GM19351 (cell line): ENCODE measurements at regions not wholly inside any gene's neighbourhood (a gene's known extent, or its start where the extent isn't known, plus 50 kb on each side); places are given as distances from the start of the nearest gene placed in this dataset.
A peak's percentile ranks its signal among the peaks of the same experiment; 100 is the strongest.

Source experiments
- ATAC-seq: cut with Tn5 transposase; IDR thresholded peaks from one replicate; pipeline ENCODE4 v1.9.1; 2021; ENCODE audit warnings: mild to moderate bottlenecking, moderate library complexity; ENCODE audit not compliant: unreplicated experiment

GRCh38 chr3:177470197-177470941 is 273.1 kb upstream of the TBL1XR1 start:
- ATAC-seq, result no peak

- no peak for ATAC-seq
These were observed 274.6 kb upstream of the TBL1XR1 start for GRCh38 chr3:177471733-177472480.

- no peak for ATAC-seq
These were observed 275.9 kb upstream of the TBL1XR1 start for GRCh38 chr3:177473184-177473583.

GRCh38 chr3:177473903-177474302 is 276.6 kb upstream of the TBL1XR1 start:
- no peak for ATAC-seq

- no peak for ATAC-seq
These were observed 277.5 kb upstream of the TBL1XR1 start for GRCh38 chr3:177474652-177475355.

GRCh38 chr3:177475356-177475665 is 278.0 kb upstream of the TBL1XR1 start:
- no peak for ATAC-seq

GRCh38 chr3:177476495-177476894 is 279.2 kb upstream of the TBL1XR1 start:
- no peak for ATAC-seq

- ATAC-seq, result no peak
These were observed 279.7 kb upstream of the TBL1XR1 start for GRCh38 chr3:177476921-177477435.

GRCh38 chr3:177478170-177478867 is 281.0 kb upstream of the TBL1XR1 start:
- ATAC-seq, result no peak

GRCh38 chr3:177479630-177480029 is 282.3 kb upstream of the TBL1XR1 start:
- ATAC-seq, result no peak

GRCh38 chr3:177481329-177481728 is 284.0 kb upstream of the TBL1XR1 start:
- peak; percentile 74 for ATAC-seq

GRCh38 chr3:177482048-177482691 is 284.9 kb upstream of the TBL1XR1 start:
- ATAC-seq, result no peak

GRCh38 chr3:177483182-177483967 is 286.1 kb upstream of the TBL1XR1 start:
- ATAC-seq, result no peak

GRCh38 chr3:177484206-177484605 is 286.9 kb upstream of the TBL1XR1 start:
- ATAC-seq, result no peak

- ATAC-seq, result no peak
These were observed 287.6 kb upstream of the TBL1XR1 start for GRCh38 chr3:177484926-177485325.

GRCh38 chr3:177487635-177488186 is 290.4 kb upstream of the TBL1XR1 start:
- ATAC-seq, result no peak

GRCh38 chr3:177488740-177489139 is 291.5 kb upstream of the TBL1XR1 start:
- ATAC-seq, result no peak

GRCh38 chr3:177490626-177491025 is 293.3 kb upstream of the TBL1XR1 start:
- no peak for ATAC-seq

GRCh38 chr3:177491296-177492032 is 294.2 kb upstream of the TBL1XR1 start:
- no peak for ATAC-seq
